Keratinocyte (primary cell): ENCODE measurements at regions not wholly inside any gene's neighbourhood (a gene's known extent, or its start where the extent isn't known, plus 50 kb on each side); places are given as distances from the start of the nearest gene placed in this dataset.

Experiments used
- DNase-seq: peaks from one replicate; pipeline ENCODE4 v3.0.0-alpha.2; 2011; ENCODE audit warnings: low read depth, missing footprints, low spot score
- FAIRE-seq: peaks from 2 replicates; lab custom pipeline; 2011; peaks lifted over from hg19 to GRCh38; lab: Jason Lieb, UNC
- H2AFZ ChIP-seq: 2 replicates; pipeline ENCODE4 v1.6.0; 2012; ENCODE audit warnings: low read length, control low read depth, inconsistent platforms; ENCODE audit not compliant: control insufficient read depth
- H3K27ac ChIP-seq: 2 replicates; pipeline ENCODE4 v1.5.1; 2011; ENCODE audit warnings: low read length; ENCODE audit not compliant: control insufficient read depth, insufficient read depth
- H3K27me3 ChIP-seq: 3 replicates; pipeline ENCODE4 v1.6.0; 2011; ENCODE audit warnings: low read length; ENCODE audit not compliant: control insufficient read depth, insufficient read depth; ENCODE audit errors: extremely low read depth
- H3K36me3 ChIP-seq, 2 experiments: 2 replicates in 1 of 2; 3 replicates in 1 of 2; pipeline ENCODE4 v1.5.1; 2011; ENCODE audit warnings: low read length in 2 of 2, mild to moderate bottlenecking in 1 of 2; ENCODE audit not compliant: control insufficient read depth in 2 of 2, insufficient read depth in 2 of 2; ENCODE audit errors: extremely low read depth in 1 of 2
- H3K4me1 ChIP-seq: 3 replicates; pipeline ENCODE4 v1.5.1; 2011; ENCODE audit warnings: low read length; ENCODE audit not compliant: control insufficient read depth, insufficient read depth; ENCODE audit errors: extremely low read depth
- H3K4me2 ChIP-seq: 3 replicates; pipeline ENCODE4 v1.6.0; 2011; ENCODE audit warnings: low read depth, low read length; ENCODE audit not compliant: control insufficient read depth, insufficient read depth; ENCODE audit errors: extremely low read depth
- H3K4me3 ChIP-seq, 3 experiments: fragments of 200-600 bp in 1 of 3; sonication (generic) in 1 of 3; 2 replicates in 2 of 3; 3 replicates in 1 of 3; pipeline ENCODE4 v1.5.1; 2011 to 2016; ENCODE audit warnings: low read length in 3 of 3, mild to moderate bottlenecking in 3 of 3, control low read depth in 2 of 3, inconsistent platforms in 1 of 3, low read depth in 1 of 3, mixed read lengths in 1 of 3, mixed run types in 1 of 3, moderate library complexity in 1 of 3; ENCODE audit not compliant: control insufficient read depth in 2 of 3, insufficient read depth in 2 of 3; ENCODE audit errors: extremely low read depth in 1 of 3
- H3K79me2 ChIP-seq: 2 replicates; pipeline ENCODE4 v1.6.0; 2012; ENCODE audit warnings: low read length; ENCODE audit not compliant: control insufficient read depth, insufficient read depth
- H3K9ac ChIP-seq: 3 replicates; pipeline ENCODE4 v1.6.0; 2011; ENCODE audit warnings: low read length; ENCODE audit not compliant: control insufficient read depth, insufficient read depth; ENCODE audit errors: extremely low read depth
- H3K9me1 ChIP-seq: 3 replicates; pipeline ENCODE4 v1.6.0; 2011; ENCODE audit warnings: low read length; ENCODE audit not compliant: control insufficient read depth, insufficient read depth; ENCODE audit errors: extremely low read depth
- H3K9me3 ChIP-seq: 2 replicates; pipeline ENCODE4 v1.5.1; 2012; ENCODE audit warnings: low read depth, low read length; ENCODE audit not compliant: control insufficient read depth
- H4K20me1 ChIP-seq: 3 replicates; pipeline ENCODE4 v1.6.0; 2011; ENCODE audit warnings: low read length; ENCODE audit not compliant: control insufficient read depth, insufficient read depth; ENCODE audit errors: extremely low read depth
- CTCF ChIP-seq, 3 experiments: IDR thresholded peaks in 1 of 3; conservative IDR thresholded peaks in 1 of 3; optimal IDR thresholded peaks in 1 of 3; 2 replicates in 2 of 3; 3 replicates in 1 of 3; pipeline versions ENCODE3 to v1.5.1; 2011; ENCODE audit warnings: low read length in 3 of 3, mild to moderate bottlenecking in 3 of 3, moderate library complexity in 2 of 3, control low read depth in 1 of 3, inconsistent platforms in 1 of 3; ENCODE audit not compliant: insufficient read depth in 2 of 3; ENCODE audit errors: extremely low read depth in 1 of 3
- EZH2 ChIP-seq: IDR thresholded peaks from one replicate; pipeline ENCODE4 v1.6.1; 2012; ENCODE audit warnings: inconsistent platforms, mild to moderate bottlenecking, low read length, moderate library complexity
- dilution Hi-C: fragments of 300-500 bp; cut with MboI; formaldehyde crosslinking; loops from one replicate; pipeline ENCODE4 v1.7.0; 2020; ENCODE audit warnings: low sequenced_read_pairs; ENCODE audit not compliant: extremely low pct_ligation_motif_present

GRCh38 chr11:28476049-28476448, 367.9 kb downstream of the METTL15 start:
- dilution Hi-C loops = no loop called here

GRCh38 chr11:28472904-28473303, 364.7 kb downstream of the METTL15 start:
- DNase-seq (no peak), FAIRE-seq (no peak)
- no peak overlapping the region for H3K4me2 ChIP-seq
- H3K9me1 ChIP-seq = no peaks in the 10 kb centered on the region
- H3K4me3 ChIP-seq = no peak overlapping the region
- H3K4me1 ChIP-seq = no peaks in the 10 kb centered on the region
- H3K36me3 ChIP-seq = no peaks in the 10 kb centered on the region
- H3K27me3 ChIP-seq = no peaks in the 10 kb centered on the region
- no peaks in the 10 kb centered on the region for H3K79me2 ChIP-seq
- no peak for TF ChIP-seq CTCF (optimal IDR thresholded peaks at IDR 0.05 in 1 of 3, IDR thresholded peaks at IDR 0.05 in 1 of 3, conservative IDR thresholded peaks at IDR 0.05 in 1 of 3; ENCODE audit: extremely low read depth in 1 of 3, insufficient read depth in 2 of 3, low read length in 3 of 3)
- no peak for TF ChIP-seq EZH2
- dilution Hi-C loops = no loop called here
- no peak overlapping the region for H3K9ac ChIP-seq
- no peaks in the 10 kb centered on the region for H4K20me1 ChIP-seq
- H3K9me3 ChIP-seq = no peaks in the 10 kb centered on the region
- H2AFZ ChIP-seq = no peak overlapping the region
- no peak overlapping the region for H3K27ac ChIP-seq

More at GRCh38 chr11:28476049-28476448, 367.9 kb downstream of the METTL15 start:
- no peak overlapping the region for H3K4me3 ChIP-seq
- no peaks in the 10 kb centered on the region for H3K4me1 ChIP-seq
- H3K9me3 ChIP-seq = no peaks in the 10 kb centered on the region
- H3K4me2 ChIP-seq = no peak overlapping the region
- TF ChIP-seq EZH2 = no peak
- TF ChIP-seq CTCF (optimal IDR thresholded peaks at IDR 0.05 in 1 of 3, IDR thresholded peaks at IDR 0.05 in 1 of 3, conservative IDR thresholded peaks at IDR 0.05 in 1 of 3; ENCODE audit: extremely low read depth in 1 of 3, insufficient read depth in 2 of 3, low read length in 3 of 3) = no peak
- no peak for DNase-seq
- no peak overlapping the region for H3K9ac ChIP-seq
- no peaks in the 10 kb centered on the region for H3K79me2 ChIP-seq
- no peaks in the 10 kb centered on the region for H4K20me1 ChIP-seq
- H2AFZ ChIP-seq = no peak overlapping the region
- H3K9me1 ChIP-seq = no peaks in the 10 kb centered on the region
- H3K27ac ChIP-seq = no peak overlapping the region
- no peaks in the 10 kb centered on the region for H3K36me3 ChIP-seq
- FAIRE-seq = no peak
- H3K27me3 ChIP-seq = no peaks in the 10 kb centered on the region
